22Rv1 (cell line): ENCODE measurements at regions not wholly inside any gene's neighbourhood (a gene's known extent, or its start where the extent isn't known, plus 50 kb on each side); places are given as distances from the start of the nearest gene placed in this dataset.

Experiments used
- CTCF ChIP-seq: fragments of 450-650 bp; IDR thresholded peaks from 2 replicates; pipeline ENCODE4 v1.5.1; 2017; ENCODE audit warnings: mild to moderate bottlenecking
- ZFX ChIP-seq: fragments of 450-650 bp; IDR thresholded peaks from 2 replicates; pipeline ENCODE4 v1.6.1; 2017; ENCODE audit warnings: antibody characterized with exemption, borderline replicate concordance

GRCh38 chr9:126061575-126061974, 265.1 kb upstream of the MVB12B start:
- TF ChIP-seq ZFX: no peak
- no peak for TF ChIP-seq CTCF
